ENCODE measurements at regions not wholly inside any gene's neighbourhood (a gene's known extent, or its start where the extent isn't known, plus 50 kb on each side); places are given as distances from the start of the nearest gene placed in this dataset.

DNA sequence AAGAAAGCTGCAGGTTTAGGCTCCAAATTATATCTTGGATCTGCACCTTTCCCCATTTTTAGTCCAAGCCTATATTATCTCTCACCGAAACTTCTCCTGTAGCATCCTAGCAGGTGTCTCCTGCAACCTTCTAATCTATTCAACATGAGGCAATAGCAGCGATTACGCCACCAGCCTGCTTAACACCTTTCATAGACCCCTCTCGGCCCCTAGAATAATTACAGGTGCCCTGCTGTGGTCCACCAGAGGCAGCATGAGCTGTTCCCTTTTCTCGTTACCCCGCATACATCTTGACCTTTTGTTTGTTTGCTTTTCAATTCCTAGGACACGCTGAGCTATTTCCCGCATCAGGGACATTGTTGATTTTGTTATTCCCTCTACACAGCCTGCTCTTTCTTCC is 361.9 kb downstream of the CYRIA start:
- DNase-seq (ENCODE audit: low spot score) (no peak), FAIRE-seq (no peak)

DNA sequence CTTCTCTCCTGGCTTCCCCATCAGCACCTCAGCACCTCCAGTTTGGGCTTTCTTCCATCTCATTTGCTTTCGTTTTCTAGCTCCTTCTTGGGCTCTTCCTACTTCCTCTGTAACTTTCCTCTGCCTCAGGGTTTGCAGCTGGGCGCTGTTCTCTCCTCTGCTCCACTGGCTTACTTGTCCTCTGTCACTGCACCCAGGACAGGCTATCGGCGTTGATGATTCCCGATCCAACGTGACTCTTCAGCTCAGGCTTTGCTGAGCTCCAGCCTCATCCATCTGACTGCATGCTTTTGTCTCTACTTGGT is 362.4 kb downstream of the CYRIA start:
- FAIRE-seq (no peak), DNase-seq (ENCODE audit: low spot score) (no peak)

DNA sequence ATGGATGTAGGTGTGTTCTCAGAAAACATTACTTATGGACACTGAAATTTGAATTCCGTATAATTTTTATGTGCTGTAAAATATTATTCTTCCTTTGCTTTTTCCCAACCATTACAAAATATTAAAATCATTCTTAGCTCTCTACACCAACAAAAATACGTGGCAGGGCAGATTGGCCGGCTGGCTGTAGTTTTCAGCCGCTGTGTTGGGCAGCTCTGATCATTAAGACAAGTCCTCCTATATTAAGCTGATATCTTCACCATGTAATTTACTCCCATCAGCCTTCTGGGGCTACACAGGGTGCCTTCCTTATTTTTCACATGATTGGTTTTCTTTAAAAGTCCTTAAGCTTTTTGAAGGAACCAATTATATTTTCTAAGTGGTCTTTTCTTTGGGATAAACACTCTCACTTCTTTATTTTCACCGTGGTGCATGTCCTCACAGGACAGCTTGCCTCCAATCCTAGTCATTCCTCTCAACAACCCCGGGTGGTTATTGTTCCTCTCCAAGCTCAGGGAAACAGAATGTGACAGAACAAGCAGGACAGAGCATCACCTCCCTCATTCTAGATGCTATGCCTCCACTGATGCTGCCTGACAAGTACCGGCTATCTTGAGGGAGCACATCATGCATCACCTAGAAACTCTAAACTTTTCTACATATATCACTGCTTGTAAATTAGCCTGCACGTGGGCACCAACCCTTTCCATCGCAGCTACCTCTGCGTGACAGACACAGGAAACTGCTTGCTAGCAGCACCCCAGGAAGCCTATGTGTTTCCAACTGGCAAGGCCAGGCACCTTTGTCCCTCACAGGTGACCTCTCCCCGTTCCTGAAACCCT is 362.3 kb downstream of the MYCN start:
- DNase-seq (ENCODE audit: low spot score) (no peak), FAIRE-seq (no peak)

DNA sequence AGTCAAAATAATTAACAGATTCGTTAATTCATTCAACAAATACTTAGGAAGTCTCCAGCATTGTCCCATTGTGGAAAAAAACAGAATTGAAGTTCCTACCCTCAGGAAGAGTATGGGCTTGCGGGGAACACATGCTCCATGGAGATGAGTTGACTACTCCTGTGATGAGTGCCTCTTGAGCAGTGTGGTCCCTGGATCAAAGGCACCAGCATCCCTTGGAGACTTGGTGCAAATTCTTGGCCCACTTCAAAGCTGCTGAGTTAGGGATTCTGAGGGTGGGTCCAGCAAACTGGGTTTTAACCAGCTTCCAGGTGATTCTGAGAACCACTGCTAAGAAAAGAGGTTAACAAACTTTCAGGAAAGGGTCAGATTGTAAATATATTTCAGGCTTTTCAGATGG is 361.6 kb downstream of the MYCN start:
- no peak for FAIRE-seq
- no peak for DNase-seq (ENCODE audit: low spot score)

DNA sequence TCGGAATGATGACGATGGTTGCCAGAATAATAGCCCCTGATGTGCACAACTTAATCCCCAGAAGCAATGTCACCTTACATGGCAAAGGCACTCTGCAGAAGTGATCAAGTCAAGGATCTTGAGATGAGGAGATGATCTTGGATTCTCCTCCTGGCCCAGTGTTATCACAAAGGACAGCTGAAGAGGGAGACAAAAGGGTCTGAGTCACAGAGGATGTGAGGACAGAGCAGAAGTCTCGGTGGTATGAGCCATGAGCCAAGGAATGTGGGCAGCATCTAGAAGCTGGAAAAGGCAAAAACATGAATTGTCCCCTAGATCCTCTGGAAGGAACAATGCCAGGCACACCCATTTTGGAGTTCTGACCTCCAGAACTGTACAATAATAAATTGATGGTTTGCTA is 358.5 kb downstream of the MYCN start:
- peak; percentile 83 for FAIRE-seq
- DNase-seq (ENCODE audit: low spot score), result peak; percentile 37

DNA sequence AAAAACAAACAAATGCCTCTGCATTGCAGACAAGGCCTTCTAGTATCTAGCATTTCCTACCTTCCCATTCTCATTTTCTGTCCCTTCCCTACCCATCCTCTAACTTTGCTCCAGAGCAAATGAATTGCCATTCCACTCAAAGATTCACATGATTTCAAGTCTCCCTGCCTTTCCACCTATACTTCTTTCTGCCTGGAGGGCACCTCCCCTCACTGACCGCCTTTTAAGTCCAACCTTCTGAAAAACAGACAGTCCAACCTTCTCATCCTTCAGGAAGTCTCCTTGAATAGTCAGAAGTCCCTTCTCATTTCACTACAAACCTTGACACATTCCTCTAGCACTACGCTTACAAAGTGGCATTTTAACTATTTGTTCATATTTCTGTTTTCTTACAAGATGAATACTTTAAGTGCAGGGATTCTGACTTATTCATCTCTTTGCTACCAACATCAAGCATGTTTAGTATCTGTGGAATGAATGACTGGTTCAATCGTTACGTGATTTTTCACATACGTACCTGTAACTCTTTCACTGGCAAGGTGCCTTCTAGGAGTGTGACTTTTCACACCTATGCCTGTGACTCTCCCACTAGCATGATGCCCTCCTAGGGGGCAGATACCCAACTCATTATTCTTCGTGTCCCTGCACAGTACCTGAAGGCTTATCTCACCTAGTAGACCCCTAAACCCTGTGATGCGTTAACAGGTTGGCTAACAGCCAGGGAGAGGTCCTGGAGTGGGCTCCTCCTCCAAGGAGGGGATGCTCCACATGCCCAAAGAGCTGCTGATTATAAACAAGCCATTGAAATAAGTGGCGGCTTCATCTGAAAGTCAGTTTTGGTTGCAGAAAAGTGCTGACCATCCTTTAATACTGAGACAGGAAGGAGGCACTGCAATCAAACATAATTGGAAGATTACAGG is 356.2 kb downstream of the MYCN start:
- FAIRE-seq (no peak), DNase-seq (ENCODE audit: low spot score) (no peak)

DNA sequence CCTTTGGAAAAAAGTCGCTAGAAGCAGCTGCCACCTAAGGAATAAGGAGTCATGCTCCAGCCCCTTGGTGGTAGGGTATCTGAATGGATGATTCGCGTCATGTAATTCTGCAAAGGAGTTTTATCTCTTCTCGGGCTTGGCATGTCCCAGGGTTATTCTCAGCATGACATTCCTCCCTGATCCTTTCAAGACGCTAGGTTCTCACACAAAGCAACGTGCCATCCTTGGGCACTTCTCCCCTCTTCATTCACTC is 355.6 kb downstream of the MYCN start:
- DNase-seq (ENCODE audit: low spot score), result no peak
- FAIRE-seq, result peak; percentile 42

DNA sequence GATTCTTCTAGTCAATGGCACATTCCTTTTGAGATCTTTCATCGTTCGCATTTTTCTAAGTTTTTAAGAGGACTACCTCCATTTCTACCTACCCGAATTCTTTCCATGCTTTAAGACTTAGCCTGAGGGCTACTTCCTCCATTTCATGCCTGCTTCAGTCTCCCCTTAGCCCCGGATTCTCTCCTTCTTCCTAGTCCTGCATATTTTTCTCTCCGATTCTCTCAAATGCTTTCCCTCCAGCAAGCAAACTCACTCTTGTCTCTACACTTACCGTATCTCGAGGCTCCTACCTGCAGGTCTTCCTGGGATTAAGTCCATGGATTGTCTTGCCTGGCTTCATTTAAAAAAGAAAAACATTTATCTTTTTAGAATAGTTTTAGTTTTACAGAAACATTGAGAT is 354.4 kb downstream of the MYCN start:
- no peak for DNase-seq (ENCODE audit: low spot score)
- no peak for FAIRE-seq

DNA sequence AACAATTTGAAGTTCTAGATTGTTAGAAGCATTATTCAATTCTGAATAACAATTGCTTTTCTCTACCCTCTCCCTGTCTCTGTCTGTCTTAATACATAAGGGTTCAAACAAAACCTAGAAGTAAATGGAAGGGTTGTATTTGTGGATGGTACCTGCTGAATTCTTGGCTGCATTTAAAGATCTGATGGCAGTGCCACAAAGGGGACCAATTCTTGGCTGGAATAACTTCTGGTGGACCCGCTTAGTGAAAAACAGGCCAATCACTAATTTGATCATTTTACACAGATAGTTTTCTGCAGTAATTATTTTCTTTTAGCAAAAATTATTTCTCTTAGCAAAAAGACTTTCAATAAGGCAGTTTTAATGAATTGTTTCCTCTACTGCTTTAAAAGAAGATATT is 353.5 kb downstream of the MYCN start:
- DNase-seq (ENCODE audit: low spot score) (no peak), FAIRE-seq (no peak)

DNA sequence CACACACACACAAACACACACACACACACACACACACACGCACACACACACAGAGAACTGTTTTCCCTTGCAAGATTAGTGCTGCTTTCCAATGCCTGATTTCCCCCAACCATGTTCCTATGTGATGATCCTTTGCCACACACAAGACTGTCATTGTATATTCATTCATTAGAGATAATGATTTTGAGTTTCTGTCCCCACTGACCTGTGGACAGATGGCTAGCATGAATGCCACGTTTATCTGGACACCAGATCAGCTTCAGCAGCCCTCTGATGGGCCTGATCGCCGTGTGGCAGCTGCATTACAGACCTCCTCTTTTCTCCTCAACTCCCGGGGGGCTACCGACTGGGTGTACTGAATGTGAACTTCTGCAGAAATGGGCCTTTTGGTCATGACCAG is 353.0 kb downstream of the MYCN start:
- FAIRE-seq (peak; percentile 37), DNase-seq (ENCODE audit: low spot score) (no peak)

DNA sequence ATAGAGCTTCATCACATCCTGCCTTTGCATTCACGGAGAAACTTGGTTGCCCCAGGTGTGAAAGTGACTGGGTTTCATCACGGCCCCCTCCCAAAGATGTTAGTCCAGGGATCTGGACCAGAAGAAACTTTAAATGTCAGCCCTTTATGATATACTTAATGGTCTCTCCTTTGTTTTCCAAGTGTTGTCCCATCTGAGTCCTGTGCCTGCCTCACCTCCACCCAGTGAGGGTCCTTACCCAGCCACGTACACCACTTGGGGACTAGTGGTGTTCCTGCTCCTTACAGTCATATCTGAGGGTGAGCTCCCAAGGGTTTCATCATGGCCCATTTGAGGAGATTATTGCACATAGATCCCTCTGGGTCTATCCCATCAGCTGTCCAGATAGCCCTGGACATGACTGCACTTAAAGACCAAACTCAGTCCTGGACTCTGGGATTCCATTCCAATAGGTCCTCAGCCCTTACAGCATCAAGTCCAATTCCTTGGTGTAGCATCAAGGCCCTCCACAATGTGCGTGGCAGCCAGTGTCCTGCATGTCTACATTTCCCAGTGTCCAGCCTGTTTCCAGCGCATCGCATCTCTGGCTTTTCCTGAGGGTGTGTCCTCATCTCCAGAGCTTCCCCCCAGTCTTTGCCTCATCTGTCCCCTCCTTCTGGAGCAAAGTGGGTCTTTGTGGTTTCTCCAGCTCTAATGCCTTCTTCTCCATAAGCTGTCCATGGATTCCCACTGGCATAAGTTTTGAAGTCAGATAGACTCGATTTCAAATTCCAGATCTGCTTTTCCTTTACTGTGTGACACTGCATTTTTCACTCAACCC is 351.6 kb downstream of the MYCN start:
- no peak for FAIRE-seq
- no peak for DNase-seq (ENCODE audit: low spot score)

DNA sequence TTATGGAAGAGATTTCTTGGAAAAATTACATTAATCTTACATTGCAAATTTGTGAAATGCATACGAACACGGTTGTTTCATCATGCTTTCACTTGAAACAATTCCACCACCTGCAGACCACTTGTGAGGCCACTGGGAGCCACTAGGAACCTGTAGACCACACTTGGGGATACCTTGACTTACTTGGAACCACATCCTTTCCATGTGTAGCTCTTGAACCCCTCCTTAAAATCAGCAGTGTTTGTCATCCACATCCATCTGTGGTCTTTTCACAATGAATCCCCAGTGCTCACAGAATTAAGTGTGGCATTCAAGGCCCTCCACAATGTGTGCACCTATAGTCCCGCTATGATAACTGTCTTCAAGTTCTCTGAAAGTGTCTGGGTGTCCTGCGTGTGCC is 350.9 kb downstream of the MYCN start:
- DNase-seq (ENCODE audit: low spot score), result no peak
- FAIRE-seq, result peak; percentile 37

DNA sequence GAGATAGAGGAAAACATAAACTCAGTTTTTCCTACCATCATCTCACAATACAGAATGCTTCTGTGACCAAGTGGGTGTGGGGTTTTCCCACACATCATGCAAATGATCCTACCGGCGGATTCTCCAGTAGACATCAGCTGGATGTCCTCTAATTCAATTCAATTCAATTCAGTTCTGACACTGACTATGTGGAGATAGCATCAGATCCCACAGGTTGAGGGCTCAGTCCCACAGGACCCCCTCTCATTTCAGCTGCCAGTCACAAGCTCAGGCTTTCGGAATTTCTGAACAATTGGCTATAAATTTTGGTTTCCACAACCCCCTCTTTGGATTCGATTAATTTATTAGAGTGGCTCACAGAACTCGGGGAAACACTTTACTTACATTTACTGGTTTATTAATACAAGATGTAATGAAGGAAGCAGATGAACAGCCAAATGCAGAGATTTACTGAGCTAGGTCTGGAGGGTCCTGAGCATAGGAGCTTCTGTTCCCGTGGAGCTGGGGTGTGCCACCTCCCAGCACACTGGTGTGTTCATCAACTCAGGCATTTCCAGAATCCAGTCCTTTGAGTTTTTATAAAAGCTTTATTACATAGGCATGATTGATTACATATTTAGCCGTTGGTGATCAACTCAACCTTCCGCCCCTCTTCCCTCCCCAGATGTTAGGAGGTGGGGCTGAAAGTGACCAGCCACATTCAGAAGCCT is 350.1 kb downstream of the MYCN start:
- FAIRE-seq (no peak), DNase-seq (ENCODE audit: low spot score) (no peak)

DNA sequence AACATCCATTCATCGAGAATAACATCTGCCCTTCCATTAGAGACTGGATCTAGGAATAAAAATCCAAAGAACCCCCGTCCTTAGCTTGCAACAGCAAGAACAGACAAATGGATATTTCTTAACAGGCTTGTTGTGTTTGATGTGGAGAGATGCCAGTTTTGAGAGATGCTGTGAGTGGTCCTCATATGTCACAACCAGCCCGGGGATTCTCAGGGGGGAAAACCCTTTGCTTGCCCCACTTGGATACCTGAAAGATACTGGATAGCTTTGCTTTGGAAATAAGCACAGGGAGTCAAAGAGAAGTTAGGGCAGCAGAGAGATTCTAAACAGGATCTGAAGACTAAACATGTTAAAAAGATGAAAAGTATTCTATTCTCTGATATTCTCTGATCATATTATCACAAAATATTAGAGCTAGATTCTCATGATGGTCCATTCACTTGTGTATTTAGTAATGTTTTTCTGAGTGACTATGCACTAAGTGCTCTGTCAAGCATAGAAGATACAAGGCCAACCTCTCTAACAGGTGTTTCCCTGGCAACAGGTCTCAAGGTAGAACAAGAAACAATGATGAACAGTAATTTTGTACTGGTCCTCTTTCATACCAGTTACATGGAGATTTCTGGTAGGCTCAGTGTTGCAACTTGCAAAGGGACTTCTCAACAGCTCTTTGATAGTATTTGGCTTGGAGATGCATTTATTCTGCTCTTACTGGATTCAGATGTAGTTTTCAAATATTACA is 348.2 kb downstream of the MYCN start:
- FAIRE-seq (no peak), DNase-seq (ENCODE audit: low spot score) (no peak)

DNA sequence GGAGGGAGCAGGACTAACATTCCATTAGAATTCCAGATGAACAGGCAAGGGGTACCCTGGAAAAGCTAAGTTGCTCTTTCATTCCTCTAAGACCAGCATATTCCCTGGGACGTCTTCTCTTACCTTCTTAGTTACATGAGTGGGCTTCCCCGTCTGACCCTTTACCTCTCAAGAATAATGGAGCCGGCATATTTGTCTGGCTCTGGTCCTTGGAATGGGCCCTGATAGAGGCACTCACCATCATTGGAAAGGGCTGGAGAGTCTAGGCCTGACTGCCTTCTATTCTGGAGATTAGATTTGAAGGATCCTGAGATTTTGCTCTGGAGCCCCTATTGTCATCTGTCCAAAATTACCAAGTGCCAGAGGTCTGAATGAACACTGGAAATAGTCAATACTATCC is 347.5 kb downstream of the MYCN start:
- no peak for FAIRE-seq

DNA sequence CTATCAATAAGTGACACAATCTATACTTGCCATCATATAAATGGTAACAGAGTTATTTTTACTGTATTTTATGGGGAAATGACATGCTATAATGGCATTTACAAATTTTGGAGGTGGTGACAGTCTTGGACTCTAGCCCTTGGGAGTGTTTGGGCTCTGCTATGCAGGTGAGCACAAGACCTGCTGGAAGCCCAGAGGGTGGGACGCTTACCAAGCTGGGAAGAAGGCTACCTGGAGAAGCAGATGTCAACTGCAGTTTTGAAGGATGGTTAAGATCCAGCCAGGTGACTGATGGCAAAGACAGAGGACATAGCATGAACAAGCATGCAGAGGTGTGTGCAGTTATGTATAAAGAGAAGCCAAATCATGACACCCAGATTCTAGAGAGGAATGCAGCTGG is 346.9 kb downstream of the MYCN start:
- FAIRE-seq (no peak), DNase-seq (ENCODE audit: low spot score) (no peak)

More for the DNA sequence above, 347.5 kb downstream of the MYCN start:
- no peak for DNase-seq (ENCODE audit: low spot score)

DNA sequence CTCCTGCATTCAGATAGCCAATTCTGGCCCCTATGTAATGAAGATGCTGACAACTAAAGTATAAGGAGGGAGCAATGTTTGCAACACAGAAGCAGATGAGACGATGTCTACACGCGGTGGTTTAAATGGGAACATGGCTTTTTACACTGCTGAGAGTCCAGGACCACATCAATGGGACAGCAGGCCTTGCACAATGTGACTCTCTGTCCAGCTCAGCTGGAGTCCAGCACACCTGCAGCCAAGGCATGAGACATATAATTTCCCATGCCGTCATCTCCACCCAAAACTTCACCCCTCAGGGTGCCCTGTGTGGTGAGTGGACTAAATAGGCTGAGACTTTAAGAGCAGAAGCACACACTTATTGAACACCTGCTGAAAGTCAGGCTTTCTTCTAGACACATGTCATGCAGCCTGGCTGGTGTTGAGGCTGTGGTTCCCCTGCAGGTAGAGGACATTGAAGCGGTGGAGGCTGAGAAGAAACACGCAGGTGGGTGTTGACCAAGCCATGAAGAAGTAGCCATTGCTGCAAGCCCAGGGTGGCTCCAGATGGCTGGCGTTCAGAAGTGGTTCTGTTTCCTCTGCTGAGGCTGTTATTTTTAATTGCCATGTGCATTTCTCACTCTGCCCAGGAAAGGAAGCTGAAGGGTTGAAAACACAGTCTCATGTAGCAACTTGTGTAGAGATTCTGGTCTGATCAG is 345.6 kb downstream of the MYCN start:
- FAIRE-seq, result no peak

DNA sequence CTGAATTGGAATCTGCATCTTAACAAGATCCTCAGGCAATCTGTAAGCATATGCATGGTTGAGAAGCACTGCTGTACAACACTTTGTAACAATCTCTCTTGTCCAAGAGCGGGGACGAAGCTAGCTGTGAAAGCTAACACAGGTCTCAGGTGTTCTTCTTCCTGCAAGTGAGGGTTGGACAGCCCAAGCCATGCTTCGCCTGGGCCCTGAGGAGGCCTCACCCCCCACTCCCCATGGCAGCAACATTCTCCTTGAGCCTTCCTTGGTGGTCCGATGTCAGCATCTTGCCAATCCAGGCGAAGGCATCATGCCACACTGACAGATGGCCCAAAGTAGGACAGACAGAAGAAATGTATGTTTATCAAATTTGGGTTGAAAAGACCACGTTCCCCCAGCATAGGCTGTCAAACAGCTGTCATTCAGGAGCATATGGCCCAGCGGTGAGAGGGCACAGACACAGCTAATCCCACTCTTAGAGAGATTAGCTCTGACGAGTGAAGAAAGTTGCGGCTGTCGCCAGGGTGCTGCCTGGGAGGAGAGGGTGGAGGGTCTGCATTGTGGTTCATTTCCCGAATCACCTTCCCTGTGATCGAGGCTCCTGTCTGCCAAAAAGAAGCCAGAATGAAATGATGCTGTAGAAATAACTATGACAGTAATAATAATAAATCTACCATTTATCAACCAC is 344.7 kb downstream of the MYCN start:
- DNase-seq (ENCODE audit: low spot score), result no peak
- FAIRE-seq, result peak; percentile 9

More for the DNA sequence above, 345.6 kb downstream of the MYCN start:
- DNase-seq (ENCODE audit: low spot score), result no peak

DNA sequence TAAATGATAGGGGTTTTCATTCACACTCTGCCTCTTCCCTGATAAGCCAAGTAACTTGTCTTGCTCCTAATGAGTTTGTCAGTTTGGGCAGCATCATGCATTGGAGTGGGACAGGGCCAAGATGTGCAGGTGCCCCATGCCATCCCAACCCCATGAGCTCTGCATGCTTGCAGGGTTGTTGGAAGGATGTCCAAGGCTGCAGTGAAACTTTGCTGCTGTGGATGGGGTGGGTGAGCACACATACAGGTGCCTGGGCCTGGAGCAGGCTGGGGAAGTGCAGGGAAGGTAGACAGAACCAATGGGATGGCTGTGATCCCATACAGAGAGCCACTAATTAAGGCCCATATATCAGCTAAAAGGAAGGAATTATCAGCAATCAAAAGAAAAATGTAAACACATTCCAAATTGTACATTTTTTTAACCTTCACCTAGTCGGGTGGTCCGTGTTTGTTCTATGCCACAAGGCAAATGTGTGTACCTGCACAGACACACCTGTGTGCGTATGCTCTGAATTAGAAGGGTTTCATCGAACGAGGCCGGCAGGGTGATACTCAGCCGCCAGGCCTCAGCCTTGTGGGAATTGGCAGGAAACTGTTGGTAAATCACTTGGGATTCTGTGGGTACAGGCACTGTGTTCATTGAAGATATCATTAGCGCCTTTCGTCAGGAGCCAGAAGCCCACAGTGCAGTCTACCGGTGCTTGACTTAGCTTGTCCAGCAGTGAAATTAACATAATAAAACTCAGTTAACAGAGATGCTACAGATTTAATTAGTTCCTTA is 342.9 kb downstream of the MYCN start:
- no peak for DNase-seq (ENCODE audit: low spot score)

More for the DNA sequence above, 342.9 kb downstream of the MYCN start:
- FAIRE-seq, result no peak
